ENCODE measurements at regions not wholly inside any gene's neighbourhood (a gene's known extent, or its start where the extent isn't known, plus 50 kb on each side); places are given as distances from the start of the nearest gene placed in this dataset.
"Not testable (repeated sequence)": the region's sequence is repeated elsewhere in the genome, so short reads cannot be mapped to it uniquely, and the experiment has no call there.

- DNase-seq, result no peak
Observed at GRCh38 chr12:127025545-127025944, 1241.4 kb upstream of the TMEM132C start.

DNA sequence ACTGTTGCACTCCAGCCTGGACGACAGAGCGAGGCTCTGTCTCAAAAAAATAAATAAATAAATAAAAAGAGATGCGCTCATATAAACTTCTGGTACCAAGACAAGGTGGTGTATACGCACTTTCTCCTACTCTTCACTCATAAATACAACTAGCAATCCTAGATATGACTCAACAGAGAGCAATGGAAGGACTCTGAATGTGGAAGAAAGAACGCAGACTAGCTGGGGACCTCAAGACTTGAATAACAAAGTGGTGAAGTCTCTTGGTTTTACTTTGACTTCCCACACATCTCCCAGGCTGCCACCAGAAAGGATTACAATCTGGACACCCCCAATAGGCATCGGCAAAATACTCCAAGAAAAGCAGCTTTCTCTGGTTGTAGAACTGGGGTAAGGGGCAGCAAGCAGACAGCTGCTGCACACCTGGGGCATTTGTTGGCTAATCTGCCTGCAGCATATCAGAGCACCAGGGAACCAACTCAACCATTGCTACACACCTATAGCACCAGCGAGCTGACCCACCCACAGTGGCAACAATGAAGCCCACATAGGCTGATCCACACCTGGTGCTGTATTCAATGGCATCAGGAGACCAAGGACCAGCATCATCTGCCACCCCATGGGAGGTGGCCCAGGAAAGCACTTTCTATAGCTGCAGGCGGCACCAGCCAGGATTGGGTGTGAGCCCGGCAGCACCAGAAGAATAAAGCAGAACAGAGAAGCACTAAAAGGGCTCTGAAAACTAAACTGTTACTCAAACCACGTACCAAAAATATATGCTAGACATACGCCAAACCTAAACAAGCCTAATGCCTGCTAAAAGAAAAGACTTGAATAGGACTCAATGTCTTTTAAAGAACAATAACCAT lies 1231.7 kb upstream of the TMEM132C start:
- no peak for DNase-seq

- DNase-seq, result no peak
Observed at GRCh38 chr12:127038152-127038551, 1228.8 kb upstream of the TMEM132C start.

GRCh38 chr12:127038761-127039160 lies 1228.2 kb upstream of the TMEM132C start:
- DNase-seq, result no peak

- DNase-seq, result no peak
Observed at GRCh38 chr12:127041985-127042625, 1224.9 kb upstream of the TMEM132C start.

DNA sequence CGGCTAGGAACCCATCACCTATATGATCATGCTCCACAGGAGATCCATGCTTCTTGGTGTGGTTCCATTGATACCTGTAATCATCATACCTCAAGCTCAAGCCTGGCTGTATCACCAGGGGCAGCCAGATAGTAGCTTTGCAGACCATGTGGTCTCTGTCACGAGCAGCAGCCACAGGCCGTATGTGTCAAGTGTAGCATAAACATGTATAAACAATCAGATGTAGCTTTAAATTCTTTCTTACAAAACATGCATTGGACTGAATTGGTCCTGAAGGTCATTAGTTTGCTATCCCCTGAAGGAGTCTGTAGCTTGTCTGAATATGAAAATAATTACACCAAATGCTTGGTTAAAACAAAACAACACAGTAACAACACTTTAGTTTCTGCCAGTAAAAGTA lies 1223.2 kb upstream of the TMEM132C start:
- no peak for DNase-seq

GRCh38 chr12:127044836-127045235 lies 1222.1 kb upstream of the TMEM132C start:
- no peak for DNase-seq

DNA sequence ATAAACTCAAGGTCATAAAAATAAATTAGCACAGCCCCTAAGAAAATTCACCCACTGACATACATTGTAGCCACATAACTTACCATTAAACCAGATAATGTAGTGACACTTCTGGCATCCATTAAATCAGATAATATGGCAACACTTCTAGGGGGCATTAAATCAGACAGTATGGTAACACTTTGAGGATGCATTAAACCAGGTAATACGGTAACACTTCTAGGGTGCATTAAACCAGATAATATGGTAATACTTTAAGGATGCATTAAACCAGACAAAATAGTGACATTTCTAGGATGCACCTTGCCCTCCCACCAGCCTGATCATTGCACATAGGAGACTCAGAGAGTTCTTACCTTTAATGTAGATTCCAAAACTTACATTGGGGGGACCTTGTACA lies 1220.5 kb upstream of the TMEM132C start:
- DNase-seq, result no peak

DNA sequence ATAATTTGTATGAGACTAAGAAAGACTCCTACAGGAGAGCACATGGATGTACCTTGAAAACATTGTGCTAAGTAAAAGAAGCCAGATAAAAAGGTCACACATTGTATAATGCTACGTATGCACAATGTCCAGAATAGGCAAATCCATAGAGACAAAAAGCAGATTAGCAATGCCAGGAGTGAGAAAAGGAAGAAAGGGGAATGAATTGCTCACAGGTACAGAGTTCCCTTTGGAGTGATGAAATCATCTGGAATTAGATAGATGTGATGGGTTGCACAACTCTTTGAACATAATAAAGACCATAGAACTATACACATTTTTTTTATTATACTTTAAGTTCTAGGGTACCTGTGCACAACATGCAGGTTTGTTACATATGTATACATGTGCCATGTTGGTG lies 1218.9 kb upstream of the TMEM132C start:
- no peak for DNase-seq

- not testable (repeated sequence) for DNase-seq
Observed at GRCh38 chr12:127048525-127048924, 1218.4 kb upstream of the TMEM132C start.

- DNase-seq, result no peak
Observed at GRCh38 chr12:127051139-127051538, 1215.8 kb upstream of the TMEM132C start.

DNA sequence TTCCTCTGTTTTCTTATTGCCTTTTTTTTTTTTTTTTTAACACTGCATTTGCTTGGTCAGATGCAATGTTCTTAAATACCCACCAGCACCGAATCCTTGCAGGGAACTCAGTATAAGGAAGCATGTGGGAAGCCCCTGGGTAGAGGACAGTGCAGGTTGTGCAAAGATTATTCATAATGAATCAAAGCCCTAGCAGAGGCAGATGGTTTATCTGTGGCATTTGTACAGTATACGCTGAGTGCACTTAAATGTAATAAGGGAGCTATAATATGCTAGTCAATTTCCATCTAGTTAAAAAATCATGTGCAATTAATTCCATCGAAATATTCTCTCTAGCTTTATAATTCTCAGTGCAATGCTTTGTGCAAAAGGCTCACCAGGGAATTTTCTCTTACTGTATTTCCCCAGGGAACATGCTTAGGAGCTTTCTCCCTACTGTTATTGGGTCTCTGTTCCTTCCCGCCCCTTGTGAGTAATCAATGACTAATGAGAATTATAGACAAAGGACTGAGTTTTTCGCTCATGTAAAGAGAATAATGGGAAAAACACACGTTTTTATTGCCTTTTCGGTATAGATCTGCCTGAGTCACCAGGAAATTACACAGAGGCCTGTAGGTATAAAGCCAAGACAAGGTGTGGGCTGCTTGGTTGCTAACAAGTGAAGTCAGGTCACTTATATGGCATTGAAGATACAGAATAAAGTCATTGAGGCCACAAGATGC lies 1214.3 kb upstream of the TMEM132C start:
- no peak for DNase-seq

- DNase-seq, result no peak
Observed at GRCh38 chr12:127054531-127054930, 1212.4 kb upstream of the TMEM132C start.

GRCh38 chr12:127060310-127060847 lies 1206.6 kb upstream of the TMEM132C start:
- DNase-seq, result no peak

DNA sequence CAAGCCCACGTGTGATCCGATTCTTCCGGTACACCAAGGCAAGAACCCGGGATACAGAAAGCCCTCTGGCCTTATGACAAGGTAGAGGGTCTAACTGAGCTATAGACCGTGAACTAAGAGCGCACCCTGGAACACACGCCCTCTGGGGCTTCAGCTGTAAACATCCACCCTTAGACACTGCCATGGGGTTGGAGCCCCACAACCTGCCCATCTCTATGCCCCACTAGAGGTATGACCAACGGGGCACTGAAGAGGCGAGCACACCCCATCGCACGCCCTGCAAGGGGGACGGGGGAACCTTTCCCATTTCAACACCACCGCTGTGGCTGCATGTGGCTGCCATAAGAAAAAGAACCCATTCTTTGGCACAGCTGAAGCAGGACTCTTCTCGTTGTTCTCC lies 1206.0 kb upstream of the TMEM132C start:
- no peak for DNase-seq

DNA sequence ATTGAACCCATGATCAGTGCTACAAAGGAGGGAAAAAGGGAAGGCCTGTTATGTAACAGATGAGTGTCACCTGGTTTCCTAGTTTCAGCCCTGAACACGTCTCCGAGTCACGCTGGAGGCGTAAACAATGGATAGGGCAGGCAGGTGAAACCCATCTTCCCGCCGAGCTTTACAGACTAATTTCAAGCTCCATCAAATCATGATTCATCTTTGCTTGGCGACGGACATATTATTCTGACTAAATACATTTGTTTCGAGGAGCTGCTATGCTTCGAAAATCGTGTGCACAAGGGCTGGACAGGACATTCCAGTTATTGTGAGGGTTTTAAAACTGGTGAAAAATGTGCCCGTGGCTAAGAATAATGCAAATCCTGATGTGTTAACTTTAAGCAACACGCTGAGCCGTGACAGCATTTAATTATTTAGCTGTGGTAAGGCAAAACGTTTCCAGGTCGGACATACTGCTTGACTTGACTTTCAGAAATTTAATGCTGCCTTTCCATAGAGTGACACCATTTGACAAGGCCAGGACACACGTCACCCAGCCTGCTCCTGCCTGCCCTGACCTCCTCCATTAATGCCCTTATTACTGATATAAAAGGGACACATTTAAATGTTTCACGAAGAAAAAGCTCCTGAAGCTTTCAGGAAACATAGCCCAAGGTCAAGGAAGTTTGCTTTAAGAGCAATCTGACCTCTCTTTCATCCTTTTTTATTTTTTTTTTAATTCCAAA lies 1203.5 kb upstream of the TMEM132C start:
- no peak for DNase-seq

GRCh38 chr12:127064207-127064606 lies 1202.8 kb upstream of the TMEM132C start:
- DNase-seq, result no peak

DNA sequence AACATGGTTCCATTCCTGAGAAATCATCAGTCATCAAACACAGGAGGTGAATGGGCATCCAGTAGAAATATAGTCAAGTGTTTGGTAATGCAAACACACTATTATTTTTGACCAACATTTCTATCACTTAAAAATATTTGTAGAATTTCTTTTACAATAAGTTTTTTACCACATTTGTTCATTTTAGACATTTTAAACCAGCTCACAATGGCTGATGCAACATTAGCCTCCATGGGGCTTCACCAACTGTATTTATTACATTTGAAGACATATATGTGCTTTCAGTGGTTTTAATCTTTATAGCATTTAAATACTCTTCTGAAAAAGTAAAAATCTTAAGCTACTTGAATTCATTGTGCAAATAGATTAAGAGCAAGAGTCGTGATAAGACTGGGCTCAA lies 1201.4 kb upstream of the TMEM132C start:
- no peak for DNase-seq

DNA sequence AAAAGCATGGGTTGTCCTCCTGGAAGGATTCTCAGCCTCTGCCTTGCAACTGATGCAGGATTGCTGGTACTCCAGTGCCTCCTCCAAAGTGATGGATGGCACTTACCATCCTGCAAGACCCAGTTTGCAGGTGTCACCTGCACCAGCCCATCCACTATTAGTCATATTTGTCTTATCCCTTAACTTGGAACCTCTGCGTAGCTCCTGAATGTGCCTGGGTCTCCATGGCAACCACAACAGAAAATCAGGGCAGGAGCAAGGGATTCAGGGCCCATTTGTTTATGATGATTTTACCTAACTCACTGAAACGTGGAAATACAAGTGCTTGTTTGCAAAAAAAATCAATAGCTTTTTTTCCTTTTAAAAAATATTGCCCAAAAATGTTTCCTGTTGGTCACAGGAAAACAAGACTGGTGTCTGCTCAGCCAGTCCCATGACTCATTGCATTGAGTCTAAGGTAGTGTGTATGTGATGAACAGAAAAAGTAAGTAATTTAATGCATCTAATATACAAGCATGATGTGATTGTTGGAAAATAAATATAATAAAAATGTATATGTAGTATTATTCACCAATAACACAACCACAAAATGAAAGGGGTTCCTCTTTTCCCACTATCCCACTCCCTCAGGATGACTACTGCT lies 1196.3 kb upstream of the TMEM132C start:
- DNase-seq, result no peak

- DNase-seq, result no peak
Observed at GRCh38 chr12:127074161-127074560, 1192.8 kb upstream of the TMEM132C start.

- DNase-seq, result no peak
Observed at GRCh38 chr12:127075981-127076380, 1191.0 kb upstream of the TMEM132C start.

Measured in activated CD4-positive, alpha-beta T cell treated with anti-CD3 and anti-CD28 coated beads, Interleukin-2, amount 50 U/mL, for 4 hours (primary cell).